ENCODE measurements at regions not wholly inside any gene's neighbourhood (a gene's known extent, or its start where the extent isn't known, plus 50 kb on each side); places are given as distances from the start of the nearest gene placed in this dataset.

DNA sequence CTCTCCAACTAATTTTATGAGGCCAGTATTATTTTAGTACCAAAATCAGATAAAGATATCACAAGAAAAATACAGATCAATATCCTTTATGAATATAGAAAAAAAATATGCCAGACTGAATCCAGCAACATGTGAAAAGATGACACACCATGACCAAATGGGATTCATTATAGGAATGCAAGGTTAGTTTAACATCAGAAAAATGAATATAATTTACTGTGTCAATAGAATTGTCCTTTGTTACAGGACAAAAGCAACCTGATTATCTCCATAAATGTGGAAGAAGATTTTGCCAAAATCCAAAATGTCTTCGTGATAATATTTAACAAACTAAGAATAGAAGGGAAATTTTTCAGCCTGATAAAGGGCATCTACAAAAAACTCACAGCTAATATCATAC, 66.4 kb upstream of the DAB2 start:
- no peak for DNase-seq

DNA sequence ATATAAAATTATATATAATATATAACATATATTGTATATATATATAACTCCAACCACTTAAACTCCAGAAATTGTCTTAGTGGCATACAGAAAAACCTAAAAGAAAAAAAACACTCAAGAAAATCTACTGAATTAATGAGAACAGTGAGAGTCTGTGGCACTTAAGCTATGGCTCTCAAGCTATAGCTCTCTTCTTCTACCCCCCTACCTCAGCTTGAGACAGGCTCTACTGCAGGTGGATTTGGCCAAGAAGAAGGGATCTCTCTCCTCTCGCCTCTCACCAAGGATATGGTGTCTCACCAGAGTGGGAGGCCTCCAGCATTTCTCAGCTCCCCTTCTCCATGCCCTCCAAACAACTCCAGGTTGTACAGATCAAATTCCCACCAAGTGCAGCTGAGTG, 64.5 kb upstream of the DAB2 start:
- DNase-seq: no peak

DNA sequence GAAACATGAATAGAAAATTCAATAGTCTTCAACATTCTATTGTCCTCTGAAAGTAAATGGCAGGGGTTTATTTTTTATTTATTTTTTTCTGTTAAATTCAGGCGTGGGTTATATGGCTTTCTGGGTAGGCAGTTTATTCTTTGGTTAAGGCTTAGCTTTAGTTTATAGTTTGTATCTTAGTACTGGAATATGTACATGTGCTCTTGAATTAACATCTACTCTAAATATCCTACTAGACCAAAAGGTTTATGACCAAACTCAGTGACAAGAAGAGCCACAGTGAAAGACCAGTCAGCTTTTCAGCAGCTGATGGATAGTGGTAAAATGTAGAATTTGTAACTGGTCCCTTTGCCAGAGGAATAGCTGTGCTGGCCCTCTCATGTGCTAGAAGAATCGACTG, 62.0 kb upstream of the DAB2 start:
- DNase-seq: no peak

DNA sequence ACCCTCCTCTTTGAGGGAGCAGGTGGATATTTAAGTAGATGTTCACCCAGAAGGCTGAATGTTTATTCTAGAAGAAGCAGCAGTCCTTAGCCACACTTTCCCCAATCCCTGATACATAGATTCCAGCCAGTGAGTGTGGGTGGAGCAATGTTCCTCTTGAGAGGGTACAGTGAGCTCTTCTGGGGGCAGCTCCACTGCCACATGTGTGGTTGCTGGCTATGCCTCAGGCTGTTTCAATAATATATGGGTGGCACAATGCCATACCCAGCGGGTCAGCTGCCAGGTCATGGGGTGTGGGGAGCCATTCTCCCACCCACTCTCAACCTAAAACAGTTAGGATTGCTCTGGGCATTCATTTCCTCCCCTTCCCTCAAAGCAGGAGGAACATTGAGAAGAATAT, 61.6 kb upstream of the DAB2 start:
- no peak for DNase-seq

DNA sequence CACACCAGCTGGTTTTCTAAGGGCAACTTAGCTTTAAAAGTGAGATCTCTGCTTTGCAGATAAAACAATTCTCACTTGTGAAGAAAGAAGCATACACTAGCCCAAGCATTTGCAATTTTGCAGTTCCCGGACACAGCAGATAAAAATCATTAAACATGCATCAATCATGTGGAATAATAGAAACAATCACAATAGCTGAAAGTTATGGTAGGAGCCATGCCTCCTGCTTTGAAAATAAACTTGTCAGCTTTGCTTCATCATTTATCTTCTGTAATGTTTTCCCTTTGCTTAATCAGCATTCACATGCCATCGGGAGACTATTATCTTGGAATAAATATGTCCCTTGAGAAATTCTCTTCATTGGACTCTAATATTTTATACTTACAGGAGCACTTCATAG, 60.3 kb upstream of the DAB2 start:
- DNase-seq: no peak

DNA sequence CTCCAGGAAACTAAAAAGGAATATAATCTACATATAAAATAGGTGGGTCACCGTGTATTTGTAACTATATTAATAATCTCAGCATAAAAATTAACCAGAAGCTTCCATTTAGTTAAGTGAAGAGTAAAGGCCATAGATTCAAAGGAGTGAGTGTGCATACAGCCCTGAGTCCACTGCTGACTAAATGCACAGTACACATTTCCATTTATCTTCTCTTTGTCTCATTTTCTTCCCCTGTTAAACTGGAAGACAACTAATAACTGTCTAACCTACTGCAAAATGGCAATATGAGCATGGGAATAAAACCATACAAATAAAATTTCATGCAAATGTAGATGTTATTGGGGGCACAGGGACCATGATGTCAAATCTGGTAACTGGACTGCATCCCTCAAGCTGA, 59.9 kb upstream of the DAB2 start:
- DNase-seq: no peak

DNA sequence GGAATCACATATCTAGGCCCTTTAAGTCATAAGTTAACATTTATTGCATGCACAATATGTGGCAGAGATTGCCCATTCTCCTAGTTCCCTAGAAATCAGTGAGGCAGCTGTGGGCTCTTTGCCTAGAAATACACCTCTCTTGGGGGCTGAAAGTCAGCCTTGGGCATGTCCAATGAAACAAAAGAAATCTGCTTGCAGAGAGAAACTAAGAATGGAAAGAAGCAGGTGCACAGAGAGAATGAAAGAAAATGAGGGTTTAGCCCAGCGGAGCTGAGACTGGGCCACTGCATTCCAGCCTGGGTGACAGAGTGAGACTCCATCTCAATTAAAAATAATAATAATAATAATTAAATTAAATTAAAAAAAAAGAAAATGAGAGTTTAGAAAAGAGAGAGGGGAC, 57.3 kb upstream of the DAB2 start:
- DNase-seq: no peak

DNA sequence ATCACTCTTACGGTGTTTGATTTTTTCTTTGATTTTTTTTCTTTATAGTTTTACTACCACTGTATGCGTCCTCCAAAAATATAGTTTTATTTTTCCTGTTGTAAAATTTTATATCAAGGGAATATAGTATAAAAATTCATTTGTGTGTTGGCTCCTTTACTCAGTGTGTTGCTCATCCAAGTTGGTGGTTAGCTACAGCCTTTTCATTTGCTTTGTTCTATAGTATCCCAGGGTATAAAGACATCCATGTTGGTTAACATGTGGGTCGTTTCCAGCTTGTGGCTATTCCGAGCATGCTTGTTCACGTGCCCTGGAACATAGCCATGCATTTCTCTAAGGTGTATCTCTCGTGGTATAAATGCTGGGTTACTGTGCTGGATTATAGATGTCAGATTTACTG, 54.8 kb upstream of the DAB2 start:
- DNase-seq: no peak

DNA sequence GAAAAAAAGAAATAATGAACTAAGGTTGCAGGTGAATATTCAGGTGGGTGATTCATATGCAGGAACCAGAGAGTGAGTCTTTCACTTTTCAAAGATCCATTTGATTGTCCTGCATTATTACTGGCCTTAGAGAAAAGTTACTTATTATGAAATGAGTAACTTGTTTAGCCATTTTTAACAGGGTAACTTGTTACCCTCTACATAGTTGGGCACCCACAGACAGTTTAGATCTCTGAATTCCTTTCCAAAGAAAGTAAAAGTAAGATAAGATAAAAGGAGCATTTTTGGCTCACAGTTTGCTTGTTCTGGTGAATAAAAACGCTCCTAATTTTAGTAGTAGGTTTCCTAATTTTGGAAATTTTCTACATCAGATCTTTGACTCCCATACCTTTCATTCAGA, 54.1 kb upstream of the DAB2 start:
- DNase-seq: no peak

DNA sequence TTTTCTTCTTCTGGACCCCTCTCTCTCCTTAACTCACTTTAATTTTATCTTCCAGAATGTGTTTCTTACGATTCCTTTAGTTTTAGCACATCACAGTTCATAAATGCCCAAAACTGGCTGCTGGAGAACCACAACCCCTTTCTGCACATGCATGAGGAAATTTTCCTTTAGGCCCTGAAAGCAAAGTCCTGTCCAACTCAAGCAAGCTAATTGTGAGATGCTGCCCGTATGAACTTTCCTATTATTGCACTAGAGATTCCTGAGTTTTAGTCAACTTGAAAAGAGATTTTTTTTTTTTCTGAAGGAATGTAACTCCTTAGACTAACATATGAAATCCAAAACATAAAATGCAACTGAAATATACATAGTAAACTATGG, 52.1 kb upstream of the DAB2 start:
- no peak for DNase-seq

DNA sequence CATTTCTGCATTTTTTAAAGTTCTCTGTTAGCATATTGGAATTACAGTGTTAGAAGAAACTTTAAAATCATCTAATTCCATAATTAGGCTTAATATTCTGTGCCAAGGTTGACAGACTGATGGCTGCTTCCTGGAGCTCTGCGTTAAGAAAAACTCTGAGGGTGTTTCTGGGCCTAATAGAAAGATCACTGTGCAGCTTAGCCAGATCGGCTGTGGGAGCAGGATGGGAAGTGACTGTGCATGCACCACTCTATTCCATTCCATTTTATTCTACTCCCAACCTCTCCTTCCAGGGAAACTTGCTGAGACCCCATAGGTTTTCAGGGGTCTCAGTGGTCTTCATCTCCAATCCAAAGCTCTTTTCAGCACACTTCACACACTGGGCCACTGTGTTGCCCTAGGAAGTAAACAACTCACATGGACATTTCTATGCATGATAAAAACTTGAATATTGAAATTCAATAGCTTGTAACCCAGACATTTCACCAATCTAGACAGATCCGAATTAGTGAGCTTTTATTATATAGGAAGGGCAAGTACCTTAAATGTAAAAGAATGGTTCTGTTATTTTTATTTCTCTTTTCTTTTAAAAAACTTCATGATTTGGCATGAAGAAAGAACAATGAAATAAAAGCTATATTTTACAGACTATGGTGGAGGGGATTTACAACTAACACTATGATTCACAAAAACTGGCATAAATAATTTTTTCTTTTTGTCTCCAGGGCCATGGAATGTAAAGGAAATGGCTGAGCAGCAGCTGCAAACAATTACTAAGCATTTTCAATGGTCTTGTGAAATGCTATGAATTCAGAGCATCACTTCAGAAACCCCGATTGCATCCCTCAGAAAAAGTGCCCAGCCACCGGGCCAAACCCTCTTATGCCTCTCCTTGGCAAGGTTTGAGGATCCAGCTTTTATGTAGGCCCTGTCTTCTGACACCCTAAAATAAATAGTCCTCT, 51.4 kb upstream of the DAB2 start:
- DNase-seq: no peak

DNA sequence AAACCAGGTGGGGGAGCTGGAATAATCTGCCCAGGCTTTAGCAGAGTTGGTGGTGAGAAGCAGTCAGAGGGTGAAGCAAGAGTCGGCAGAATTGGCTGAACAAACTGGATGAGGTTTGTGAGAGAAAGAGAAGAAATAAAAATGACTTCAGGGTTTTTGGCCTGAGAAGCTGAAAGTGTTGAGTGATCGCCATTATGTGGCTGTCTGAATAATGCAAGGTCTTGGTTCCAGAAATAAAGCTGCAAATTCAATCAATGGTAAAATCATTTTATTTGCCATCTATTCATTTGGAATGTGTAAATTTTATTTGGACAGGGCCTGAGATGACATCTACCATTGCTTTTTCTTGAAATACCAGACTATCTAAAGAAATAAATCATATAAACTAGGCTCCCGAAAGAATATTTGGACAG, 50.4 kb upstream of the DAB2 start:
- DNase-seq: no peak

Measured in Kasumi-1 (cell line).